SKM-1 treated with dmso at 0.1 percent for 144 hours (cell line): ENCODE measurements at regions not wholly inside any gene's neighbourhood (a gene's known extent, or its start where the extent isn't known, plus 50 kb on each side); places are given as distances from the start of the nearest gene placed in this dataset.
"Not testable (repeated sequence)": the region's sequence is repeated elsewhere in the genome, so short reads cannot be mapped to it uniquely, and the experiment has no call there.

Source experiments
- DNase-seq: peaks from one replicate; lab custom pipeline; 2025; ENCODE audit not compliant: unreplicated experiment; lab: John Stamatoyannopoulos, UW

DNA sequence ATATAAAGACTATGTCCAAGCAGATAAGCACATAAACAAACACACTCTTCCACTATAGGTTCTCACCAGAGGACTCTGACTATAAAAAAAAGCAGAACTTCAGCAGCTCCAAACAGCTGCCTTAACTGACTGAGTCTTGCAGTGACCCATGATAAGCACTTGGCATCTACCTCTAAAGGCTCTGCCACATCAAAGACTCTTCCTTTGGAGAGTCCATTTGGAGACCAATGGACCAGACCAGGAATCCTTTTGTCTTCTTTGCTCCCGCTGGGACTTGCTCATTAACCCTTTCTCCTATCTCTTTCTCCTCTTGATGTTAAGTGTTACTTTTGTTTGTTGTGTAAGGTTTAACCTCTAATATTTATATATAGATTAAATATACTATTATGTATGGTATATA lies 424.1 kb downstream of the RSL24D1 start:
- no peak for DNase-seq

DNA sequence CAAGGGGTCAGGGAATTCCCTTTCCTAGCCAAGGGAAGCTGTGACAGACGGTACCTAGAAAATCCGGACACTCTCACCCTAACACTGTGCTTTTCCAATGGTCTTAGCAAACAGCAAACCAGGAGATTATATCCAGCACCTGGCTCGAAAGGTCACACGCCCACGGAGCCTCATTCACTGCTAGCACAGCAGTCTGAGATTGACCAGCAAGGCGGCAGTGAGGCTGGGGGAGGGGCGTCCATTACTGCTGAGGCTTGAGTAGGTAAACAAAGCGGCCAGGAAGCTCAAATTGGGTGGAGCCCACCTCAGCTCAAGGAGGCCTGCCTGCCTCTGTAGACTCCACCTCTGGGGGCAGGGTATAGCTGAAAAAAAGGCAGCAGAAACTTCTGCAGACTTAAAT lies 447.3 kb downstream of the RSL24D1 start:
- DNase-seq, result not testable (repeated sequence)

DNA sequence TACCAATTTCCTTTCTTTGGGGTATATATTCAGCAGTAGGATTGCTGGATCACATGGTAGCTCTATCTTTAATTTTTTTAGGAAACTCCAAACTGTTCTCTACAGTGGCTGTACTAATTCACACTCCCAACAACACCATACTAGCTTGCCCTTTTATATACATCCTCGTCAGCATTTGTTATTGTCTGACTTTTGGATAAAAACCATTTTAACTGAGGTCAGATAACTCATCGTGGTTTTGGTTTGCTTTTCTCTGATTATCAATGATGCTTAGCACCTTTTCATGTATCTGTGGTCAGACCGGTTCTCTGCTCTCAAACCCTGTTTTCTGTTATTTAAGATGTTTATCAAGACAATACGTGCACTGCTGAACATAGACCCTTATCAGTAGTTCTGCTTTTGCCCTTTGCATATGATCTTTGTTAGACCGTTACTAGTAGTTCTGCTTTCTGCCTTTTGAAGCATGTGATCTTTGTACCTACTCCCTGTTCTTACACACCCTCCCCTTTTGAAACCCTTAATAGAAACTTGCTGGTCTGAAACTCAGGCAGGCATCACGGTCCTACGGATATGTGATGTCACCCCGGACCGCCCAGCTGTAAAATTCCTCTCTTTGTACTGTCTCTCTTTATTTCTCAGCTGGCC lies 474.3 kb downstream of the RSL24D1 start:
- DNase-seq, result no peak

DNA sequence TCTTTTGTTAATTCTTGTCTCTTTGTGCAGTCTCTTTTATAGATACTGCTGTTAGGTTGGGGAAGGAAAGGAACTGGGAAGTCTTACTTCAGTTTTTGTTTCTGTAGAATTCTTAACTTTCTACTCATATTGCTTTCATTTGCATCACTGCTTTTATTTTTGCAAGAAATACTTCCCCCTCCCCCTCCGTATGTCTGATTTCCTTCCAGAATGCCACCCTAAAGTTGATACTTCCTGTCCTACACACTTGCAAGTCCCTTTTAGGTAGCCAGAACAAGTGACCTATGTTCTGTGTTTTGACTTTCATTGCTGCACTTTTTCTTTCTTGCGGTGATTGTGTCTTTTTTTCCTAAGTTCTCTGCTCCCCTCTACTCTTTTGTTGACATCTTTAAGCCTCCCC lies 477.4 kb downstream of the RSL24D1 start:
- no peak for DNase-seq

DNA sequence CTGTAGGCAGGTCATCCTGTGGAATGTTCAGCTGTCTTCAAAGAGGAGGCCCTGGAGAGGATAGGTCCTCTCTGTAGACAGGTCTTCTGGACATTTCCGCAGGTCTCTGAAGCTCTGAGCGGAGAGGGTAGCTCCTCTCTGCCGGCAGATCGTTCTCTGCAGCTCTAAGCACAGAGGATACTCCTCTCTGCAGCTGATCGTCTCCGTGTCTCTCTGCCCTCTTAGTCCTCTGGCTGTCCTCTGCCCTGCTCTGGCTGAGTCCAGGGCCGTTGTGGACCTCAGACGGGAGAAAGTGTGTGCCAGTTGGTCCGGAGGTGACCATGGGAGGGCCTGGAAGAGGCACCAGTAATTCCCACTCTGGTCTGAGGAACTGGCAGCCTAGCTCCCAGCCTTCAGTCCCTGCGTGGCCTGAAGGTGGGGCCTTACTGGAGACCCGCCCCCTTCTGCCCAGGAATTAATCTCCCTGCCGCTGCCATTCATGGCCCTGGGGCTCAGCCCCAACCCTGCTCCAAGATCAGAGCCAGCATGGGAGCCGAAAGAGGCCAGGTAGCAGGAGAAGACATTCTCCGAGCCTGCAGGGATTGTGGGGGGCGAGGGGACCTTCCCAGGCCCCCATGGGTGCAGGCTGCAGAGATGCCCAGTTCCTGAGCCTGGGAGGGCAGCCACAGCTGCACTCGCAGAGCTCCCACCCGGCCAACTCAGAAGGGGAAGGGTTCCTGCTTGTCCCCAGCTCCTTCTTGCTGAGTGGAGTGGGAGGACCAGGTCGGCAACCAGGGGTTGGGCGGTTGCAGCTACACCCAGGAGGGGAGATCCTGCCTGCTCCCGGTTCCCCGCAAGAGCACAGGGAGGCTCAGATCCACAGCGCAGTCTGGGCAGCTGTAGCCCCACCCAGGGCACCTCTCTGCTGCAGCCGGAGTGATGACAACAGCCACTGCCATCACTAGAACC lies 488.7 kb downstream of the RSL24D1 start:
- DNase-seq, result no peak

DNA sequence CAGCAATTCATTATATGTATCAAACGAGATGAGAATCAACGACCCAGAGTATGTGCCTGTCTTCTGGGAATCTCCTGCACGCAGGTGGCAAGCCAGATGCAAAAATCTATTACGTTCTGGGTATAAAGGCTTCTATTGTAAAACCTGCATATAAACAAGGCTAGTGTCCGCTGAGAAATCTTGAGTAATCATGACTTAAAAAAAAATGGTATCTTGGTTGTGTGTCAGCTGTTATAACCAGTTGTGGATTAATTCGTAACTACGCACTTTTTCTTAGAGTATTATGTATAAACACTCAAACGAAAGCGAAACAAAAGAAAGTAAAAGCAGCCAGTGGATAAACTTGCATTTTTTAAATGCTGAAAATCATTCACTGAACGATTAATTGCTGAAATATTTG lies 509.1 kb downstream of the RSL24D1 start:
- DNase-seq, result no peak
